GM12891 (cell line): ENCODE measurements at regions not wholly inside any gene's neighbourhood (a gene's known extent, or its start where the extent isn't known, plus 50 kb on each side); places are given as distances from the start of the nearest gene placed in this dataset.

Source experiments
- POLR2A ChIP-seq: IDR thresholded peaks from 2 replicates; pipeline ENCODE4 v1.6.1; 2011; ENCODE audit warnings: low read depth, low read length, control low read depth
- POLR2AphosphoS5 ChIP-seq: IDR thresholded peaks from 2 replicates; pipeline ENCODE4 v1.6.1; 2011; ENCODE audit warnings: low read depth, low read length, control low read depth
- POU2F2 ChIP-seq: IDR thresholded peaks from 2 replicates; pipeline ENCODE4 v1.6.1; 2011; ENCODE audit warnings: low read depth, mild to moderate bottlenecking, control low read depth, low read length, moderate library complexity
- TAF1 ChIP-seq: IDR thresholded peaks from 2 replicates; pipeline ENCODE4 v1.6.1; 2011; ENCODE audit warnings: low read depth, low read length, control low read depth

DNA sequence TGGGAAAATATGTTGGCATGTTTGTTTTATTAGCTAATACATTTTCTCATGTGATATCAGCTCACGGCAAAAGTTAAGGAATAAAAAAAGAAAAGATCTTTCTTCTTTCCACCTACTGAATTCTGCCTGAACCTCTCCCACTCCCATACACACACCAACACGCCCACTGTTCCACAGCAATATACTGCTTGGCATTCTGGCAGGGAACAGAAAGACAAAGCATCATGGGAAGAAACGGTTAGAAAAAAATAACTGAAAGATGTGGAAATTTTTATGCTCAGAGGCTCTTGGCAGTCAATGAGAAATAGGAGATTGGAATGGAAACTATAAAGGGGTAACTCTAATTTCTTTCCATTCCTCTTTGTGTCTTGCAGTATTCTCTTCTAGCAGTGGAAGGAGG, 268.5 kb downstream of the FOXG1 start:
- TF ChIP-seq TAF1 (no peak), POLR2AphosphoS5 (no peak), POLR2A (no peak), POU2F2 (no peak)
